H9 (cell line): ENCODE measurements at regions not wholly inside any gene's neighbourhood (a gene's known extent, or its start where the extent isn't known, plus 50 kb on each side); places are given as distances from the start of the nearest gene placed in this dataset.

Experiments used
- DNase-seq: peaks from one replicate; pipeline ENCODE4 v3.0.0-alpha.2; 2017
- H2AFZ ChIP-seq: one replicate; pipeline ENCODE4 v1.6.1; 2013; ENCODE audit warnings: mild to moderate bottlenecking, low read length, control low read depth, moderate library complexity
- H2AK5ac ChIP-seq: 2 replicates; pipeline ENCODE4 v1.6.1; 2013; ENCODE audit warnings: low read length, control low read depth, mixed read lengths; ENCODE audit not compliant: insufficient read length
- H2BK120ac ChIP-seq: one replicate; pipeline ENCODE4 v1.6.1; 2013; ENCODE audit warnings: low read depth, mild to moderate bottlenecking, low read length, control low read depth, inconsistent platforms; ENCODE audit not compliant: poor library complexity, severe bottlenecking
- H2BK12ac ChIP-seq: 2 replicates; pipeline ENCODE4 v1.6.1; 2013; ENCODE audit warnings: low read length, control low read depth, mixed read lengths, low read depth; ENCODE audit not compliant: insufficient read length
- H2BK15ac ChIP-seq: 2 replicates; pipeline ENCODE4 v1.6.1; 2013; ENCODE audit warnings: low read depth, low read length, control low read depth
- H2BK20ac ChIP-seq: one replicate; pipeline ENCODE4 v1.6.1; 2013; ENCODE audit warnings: low read depth, mild to moderate bottlenecking, low read length, control low read depth, inconsistent platforms; ENCODE audit not compliant: poor library complexity, severe bottlenecking
- H2BK5ac ChIP-seq: 2 replicates; pipeline ENCODE4 v1.6.1; 2013; ENCODE audit warnings: low read length, control low read depth, mixed read lengths; ENCODE audit not compliant: insufficient read length
- H3K14ac ChIP-seq: 2 replicates; pipeline ENCODE4 v1.6.1; 2013; ENCODE audit warnings: low read length, control low read depth; ENCODE audit not compliant: insufficient read depth
- H3K18ac ChIP-seq: 2 replicates; pipeline ENCODE4 v1.6.1; 2013; ENCODE audit warnings: low read depth, mild to moderate bottlenecking, mixed read lengths, low read length, control low read depth; ENCODE audit not compliant: insufficient read length
- H3K23ac ChIP-seq: 2 replicates; pipeline ENCODE4 v1.6.1; 2013; ENCODE audit warnings: low read length, control low read depth, mixed read lengths, low read depth; ENCODE audit not compliant: insufficient read length
- H3K23me2 ChIP-seq: 2 replicates; pipeline ENCODE4 v1.6.1; 2013; ENCODE audit warnings: low read depth, mild to moderate bottlenecking, mixed read lengths, low read length, control low read depth; ENCODE audit not compliant: insufficient read length, poor library complexity, severe bottlenecking
- H3K27ac ChIP-seq: 2 replicates; pipeline ENCODE4 v1.5.1; 2013; ENCODE audit warnings: low read length, control low read depth, mixed read lengths, low read depth; ENCODE audit not compliant: insufficient read length
- H3K27me3 ChIP-seq: 2 replicates; pipeline ENCODE4 v1.6.1; 2013; ENCODE audit warnings: low read length, control low read depth, inconsistent platforms; ENCODE audit not compliant: insufficient read depth
- H3K4ac ChIP-seq: 2 replicates; pipeline ENCODE4 v1.6.1; 2013; ENCODE audit warnings: low read depth, mild to moderate bottlenecking, control low read depth, inconsistent platforms, low read length, moderate library complexity
- H3K4me1 ChIP-seq: 2 replicates; pipeline ENCODE4 v1.6.1; 2013; ENCODE audit warnings: low read length, control low read depth, inconsistent platforms; ENCODE audit not compliant: insufficient read depth
- H3K4me2 ChIP-seq: 2 replicates; pipeline ENCODE4 v1.6.1; 2013; ENCODE audit warnings: low read length, control low read depth, mixed read lengths; ENCODE audit not compliant: insufficient read length, insufficient read depth
- H3K56ac ChIP-seq: 2 replicates; pipeline ENCODE4 v1.6.1; 2013; ENCODE audit warnings: low read depth, mild to moderate bottlenecking, mixed read lengths, low read length, control low read depth; ENCODE audit not compliant: insufficient read length
- H3K79me1 ChIP-seq: 2 replicates; pipeline ENCODE4 v1.6.1; 2013; ENCODE audit warnings: low read depth, mild to moderate bottlenecking, moderate library complexity, low read length, control low read depth, inconsistent platforms; ENCODE audit not compliant: insufficient read depth, poor library complexity, severe bottlenecking
- H3K79me2 ChIP-seq: 2 replicates; pipeline ENCODE4 v1.6.1; 2013; ENCODE audit warnings: low read length, control low read depth, inconsistent platforms; ENCODE audit not compliant: insufficient read depth
- H3K9ac ChIP-seq: 2 replicates; pipeline ENCODE4 v1.6.1; 2013; ENCODE audit warnings: low read length, control low read depth, mixed read lengths; ENCODE audit not compliant: insufficient read length; ENCODE audit errors: extremely low read depth
- H3K9me3 ChIP-seq: one replicate; pipeline ENCODE4 v1.6.1; 2013; ENCODE audit warnings: low read depth, low read length, inconsistent platforms; ENCODE audit not compliant: control insufficient read depth
- H3T11ph ChIP-seq: one replicate; pipeline ENCODE4 v1.6.1; 2013; ENCODE audit warnings: mild to moderate bottlenecking, low read length, control low read depth, inconsistent platforms
- H4K20me1 ChIP-seq: one replicate; pipeline ENCODE4 v1.6.1; 2013; ENCODE audit not compliant: control insufficient read depth, insufficient read length, insufficient read depth
- H4K5ac ChIP-seq: 2 replicates; pipeline ENCODE4 v1.6.1; 2013; ENCODE audit warnings: low read depth, mild to moderate bottlenecking, mixed read lengths, low read length, control low read depth; ENCODE audit not compliant: insufficient read length
- H4K8ac ChIP-seq: replicated peaks from 2 replicates; pipeline ENCODE4 v1.6.1; 2013; ENCODE audit warnings: low read length, control low read depth, mixed read lengths, low read depth; ENCODE audit not compliant: insufficient read length
- H4K91ac ChIP-seq: 2 replicates; pipeline ENCODE4 v1.6.1; 2013; ENCODE audit warnings: low read depth, mild to moderate bottlenecking, moderate library complexity, mixed read lengths, low read length, control low read depth; ENCODE audit not compliant: insufficient read length
- H3K27ac Mint-ChIP-seq, 3 experiments: 2 replicates in 2 of 3; 3 replicates in 1 of 3; pipeline ENCODE4 v1.8.0; 2020 to 2021; ENCODE audit warnings: mixed read lengths in 3 of 3, mild to moderate bottlenecking in 1 of 3, moderate library complexity in 1 of 3
- H3K27me3 Mint-ChIP-seq: 2 replicates; pipeline ENCODE4 v1.8.0; 2021; ENCODE audit warnings: low read depth, mild to moderate bottlenecking, moderate library complexity, mixed read lengths
- H3K36me3 Mint-ChIP-seq, 3 experiments: 2 replicates in 2 of 3; 3 replicates in 1 of 3; pipeline ENCODE4 v1.8.0; 2020 to 2021; ENCODE audit warnings: low read depth in 3 of 3, mixed read lengths in 3 of 3; ENCODE audit not compliant: insufficient read depth in 1 of 3
- H3K4me1 Mint-ChIP-seq, 2 experiments: 2 replicates each; pipeline ENCODE4 v1.8.0; 2020; ENCODE audit warnings: mixed read lengths in 2 of 2
- H3K4me3 Mint-ChIP-seq, 2 experiments: 2 replicates in 1 of 2; 3 replicates in 1 of 2; pipeline ENCODE4 v1.8.0; 2020 to 2021; ENCODE audit warnings: mild to moderate bottlenecking in 2 of 2, mixed read lengths in 2 of 2, moderate library complexity in 1 of 2
- H3K9me3 Mint-ChIP-seq, 2 experiments: 2 replicates in 1 of 2; 3 replicates in 1 of 2; pipeline ENCODE4 v1.8.0; 2020; ENCODE audit warnings: mild to moderate bottlenecking in 2 of 2, mixed read lengths in 2 of 2, moderate library complexity in 1 of 2
- CTCF ChIP-seq: fragments of 200-600 bp; sonication (generic); conservative IDR thresholded peaks from 3 replicates; pipeline ENCODE4 v1.8.0; 2021; ENCODE audit warnings: antibody characterized with exemption, mild to moderate bottlenecking
- WGBS: extraction: QIAGEN DNeasy Blood & Tissue Kit; methylation state at CpG from one replicate; pipeline ENCODE4 v1.1.7; 2013; ENCODE audit warnings: missing lambda C conversion rate, low lambda C conversion rate, mixed read lengths; ENCODE audit not compliant: insufficient read length; ENCODE audit errors: extremely low coverage; 5-methylcytosine and 5-hydroxymethylcytosine counted together

GRCh38 chr2:121073320-121074210 is 211.4 kb downstream of the TFCP2L1 start:
- Histone ChIP-seq H2BK20ac (no peak overlapping the region), H2BK5ac (no peak overlapping the region), H2BK120ac (no peak overlapping the region), H2AK5ac (no peak overlapping the region), H3K9ac (no peak overlapping the region), H4K5ac (no peak overlapping the region), H2AFZ (no peak overlapping the region), H3K4ac (no peak overlapping the region), H3K79me2 (no peaks in the 10 kb centered on the region), H3K27me3 (peaks cover 4% of the 10 kb centered on the region; the same call in 1 of the 2 replicates), H2BK12ac (no peak overlapping the region), H4K8ac (no peak overlapping the region), H3K56ac (no peak overlapping the region), H3K4me2 (no peak overlapping the region), H3T11ph (no peak overlapping the region), H4K20me1 (no peaks in the 10 kb centered on the region), H4K91ac (no peak overlapping the region), H2BK15ac (no peak overlapping the region), H3K23me2 (peaks cover 14% of the 10 kb centered on the region), H3K4me1 (no peaks in the 10 kb centered on the region; the same call in 1 of the 2 replicates), H3K27ac (no peak overlapping the region), H3K79me1 (no peaks in the 10 kb centered on the region), H3K14ac (no peak overlapping the region), H3K23ac (no peak overlapping the region), H3K9me3 (no peaks in the 10 kb centered on the region), H3K18ac (no peak overlapping the region)
- WGBS: no CpG with 5 or more reads among the region's 26 CpGs
- Mint-ChIP-seq H3K36me3 (no peaks in the 10 kb centered on the region), H3K27ac (no peak overlapping the region), H3K9me3 (no peaks in the 10 kb centered on the region), H3K4me3 (no peak overlapping the region), H3K27me3 (peaks cover 42% of the 10 kb centered on the region), H3K4me1 (peaks cover 11 to 19% of the 10 kb centered on the region in 2 experiments)
- no peak for DNase-seq
- no peak for TF ChIP-seq CTCF
